HEK293T (cell line): ENCODE measurements at regions not wholly inside any gene's neighbourhood (a gene's known extent, or its start where the extent isn't known, plus 50 kb on each side); places are given as distances from the start of the nearest gene placed in this dataset.

Experiments used
- CTCF ChIA-PET: fragments of 350-600 bp; formaldehyde crosslinking; extraction: SDS; loops from one replicate; lab custom pipeline; 2021; ENCODE audit warnings: antibody characterized with exemption, inconsistent platforms; lab: Yijun Ruan, JAX
- POLR2A ChIA-PET: fragments of 350-600 bp; formaldehyde crosslinking; extraction: SDS; loops from one replicate; lab custom pipeline; 2020; ENCODE audit warnings: antibody characterized with exemption, inconsistent platforms; lab: Yijun Ruan, JAX
- DNase-seq: peaks from one replicate; pipeline ENCODE4 v3.0.0; 2012; ENCODE audit warnings: mixed read lengths; ENCODE audit errors: extremely low spot score
- ARNT ChIP-seq: fragments of 450-650 bp; IDR thresholded peaks from 2 replicates; pipeline ENCODE4 v1.6.1; 2017; ENCODE audit warnings: mild to moderate bottlenecking
- BHLHE40 ChIP-seq: fragments of 450-650 bp; IDR thresholded peaks from 2 replicates; pipeline ENCODE4 v1.6.1; 2016; ENCODE audit warnings: mild to moderate bottlenecking, moderate library complexity, borderline replicate concordance
- CTBP1 ChIP-seq: fragments of 450-650 bp; IDR thresholded peaks from 2 replicates; pipeline ENCODE4 v1.6.1; 2016; ENCODE audit warnings: borderline replicate concordance
- ELF4 ChIP-seq: fragments of 450-650 bp; IDR thresholded peaks from 2 replicates; pipeline ENCODE4 v1.6.1; 2017; ENCODE audit warnings: antibody characterized with exemption
- FOXA1 ChIP-seq: fragments of 450-650 bp; IDR thresholded peaks from 2 replicates; pipeline ENCODE4 v1.6.1; 2016; ENCODE audit warnings: mild to moderate bottlenecking
- FOXK2 ChIP-seq: fragments of 450-650 bp; IDR thresholded peaks from 2 replicates; pipeline ENCODE4 v1.6.1; 2016; ENCODE audit warnings: mild to moderate bottlenecking
- FOXM1 ChIP-seq: fragments of 450-650 bp; IDR thresholded peaks from 2 replicates; pipeline ENCODE4 v1.6.1; 2017; ENCODE audit warnings: mild to moderate bottlenecking, borderline replicate concordance
- HDGF ChIP-seq: fragments of 450-650 bp; IDR thresholded peaks from 2 replicates; pipeline ENCODE4 v1.6.1; 2017; ENCODE audit warnings: antibody characterized with exemption, borderline replicate concordance
- L3MBTL2 ChIP-seq: fragments of 450-650 bp; conservative IDR thresholded peaks from 2 replicates; pipeline ENCODE4 v1.6.1; 2016; ENCODE audit warnings: mild to moderate bottlenecking
- LEF1 ChIP-seq: fragments of 450-650 bp; IDR thresholded peaks from 2 replicates; pipeline ENCODE4 v1.6.1; 2017; ENCODE audit warnings: mild to moderate bottlenecking, borderline replicate concordance
- NFRKB ChIP-seq: fragments of 450-650 bp; IDR thresholded peaks from 2 replicates; pipeline ENCODE4 v1.6.1; 2016; ENCODE audit warnings: mild to moderate bottlenecking, moderate library complexity
- SP1 ChIP-seq: fragments of 450-650 bp; IDR thresholded peaks from 2 replicates; pipeline ENCODE4 v1.6.1; 2017
- SUZ12 ChIP-seq: fragments of 450-650 bp; IDR thresholded peaks from 2 replicates; pipeline ENCODE4 v1.6.1; 2016; ENCODE audit warnings: mild to moderate bottlenecking
- TARDBP ChIP-seq: fragments of 450-650 bp; IDR thresholded peaks from 2 replicates; pipeline ENCODE4 v1.6.1; 2016
- ZNF384 ChIP-seq: fragments of 450-650 bp; IDR thresholded peaks from 2 replicates; pipeline ENCODE4 v1.6.1; 2016
- TF ChIP-seq, protein P1 (sequence below): fragments of 450-650 bp; IDR thresholded peaks from 2 replicates; pipeline ENCODE4 v1.6.1; 2016

DNA sequence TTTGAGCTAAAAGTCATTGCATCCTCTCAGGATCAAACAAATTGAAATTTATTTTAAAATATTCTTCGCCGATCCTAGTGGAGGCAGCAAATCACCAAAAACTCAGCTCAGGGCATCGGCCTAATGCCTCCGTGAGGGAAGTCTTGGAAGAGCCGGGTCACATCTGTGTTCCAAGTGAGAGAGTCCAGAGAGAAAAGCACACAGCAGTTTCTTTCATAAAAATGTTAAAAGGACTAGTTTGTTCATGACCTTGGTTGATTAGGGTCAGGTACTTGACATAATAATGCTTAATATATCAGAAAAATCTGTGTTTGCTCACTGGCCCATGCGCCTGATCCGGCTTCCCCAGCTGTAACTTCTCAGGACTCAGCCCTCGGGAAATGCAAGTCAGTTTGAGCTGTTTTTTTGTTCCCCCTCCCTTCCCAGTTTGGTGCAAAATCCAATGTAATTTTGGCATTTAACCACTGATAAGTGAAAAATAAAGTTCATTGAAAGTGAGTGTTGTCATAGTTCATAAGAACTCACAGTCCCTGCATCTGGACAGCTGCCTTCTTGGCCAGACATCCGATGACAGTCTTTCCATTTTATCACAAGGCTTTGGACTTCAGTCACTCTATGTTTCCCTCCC is 161.7 kb downstream of the CAND1 start:
- DNase-seq: no peak
- POLR2A ChIA-PET: no interaction called here

DNA sequence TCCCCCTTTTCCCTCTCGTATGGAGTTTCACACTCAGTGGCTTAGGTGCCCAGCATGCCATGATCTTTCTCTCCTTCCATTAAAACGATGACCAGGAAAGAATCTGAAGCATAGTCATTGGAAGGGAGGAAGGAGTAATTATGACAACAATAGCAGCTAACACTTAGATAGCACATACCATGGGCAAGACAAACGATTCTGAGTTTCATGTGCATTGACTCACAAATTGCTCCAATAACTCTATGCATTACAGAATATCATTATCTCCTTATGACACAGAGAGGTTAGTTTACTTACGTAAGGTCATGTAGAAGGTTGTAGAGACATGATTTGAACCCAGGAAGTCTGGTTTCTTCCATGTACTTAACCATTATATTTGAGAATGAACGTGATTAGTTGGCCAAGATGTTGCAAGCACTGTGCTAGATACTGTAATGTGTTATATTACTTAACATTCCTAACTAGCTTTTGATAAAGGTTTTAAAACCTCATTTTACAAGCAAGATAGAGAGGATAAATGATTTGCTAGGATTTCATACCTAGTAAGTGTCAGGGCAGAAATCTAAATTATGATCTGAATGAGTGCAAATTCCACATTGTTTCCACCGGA is 162.4 kb downstream of the CAND1 start:
- CTCF ChIA-PET: no interaction called here
- TF ChIP-seq L3MBTL2 (no peak), FOXA1 (no peak), ELF4 (no peak), NFRKB (no peak), TARDBP (no peak), CTBP1 (no peak)
- DNase-seq: no peak
- POLR2A ChIA-PET: interaction anchor here (0.6 kb wide), 1 partner anchor 160 kb away, joined by 3 read pairs; no protein-coding TSS in a partner anchor

More for the DNA sequence above, 161.7 kb downstream of the CAND1 start:
- TF ChIP-seq NFRKB (no peak), TARDBP (no peak), ELF4 (no peak), FOXK2 (no peak), LEF1 (no peak)
- TF ChIP-seq, protein P1, sequence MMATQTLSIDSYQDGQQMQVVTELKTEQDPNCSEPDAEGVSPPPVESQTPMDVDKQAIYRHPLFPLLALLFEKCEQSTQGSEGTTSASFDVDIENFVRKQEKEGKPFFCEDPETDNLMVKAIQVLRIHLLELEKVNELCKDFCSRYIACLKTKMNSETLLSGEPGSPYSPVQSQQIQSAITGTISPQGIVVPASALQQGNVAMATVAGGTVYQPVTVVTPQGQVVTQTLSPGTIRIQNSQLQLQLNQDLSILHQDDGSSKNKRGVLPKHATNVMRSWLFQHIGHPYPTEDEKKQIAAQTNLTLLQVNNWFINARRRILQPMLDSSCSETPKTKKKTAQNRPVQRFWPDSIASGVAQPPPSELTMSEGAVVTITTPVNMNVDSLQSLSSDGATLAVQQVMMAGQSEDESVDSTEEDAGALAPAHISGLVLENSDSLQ: no peak
- CTCF ChIA-PET: interaction anchor here (1.3 kb wide), 1 partner anchor 512 kb away, joined by 3 read pairs; no protein-coding TSS in a partner anchor

DNA sequence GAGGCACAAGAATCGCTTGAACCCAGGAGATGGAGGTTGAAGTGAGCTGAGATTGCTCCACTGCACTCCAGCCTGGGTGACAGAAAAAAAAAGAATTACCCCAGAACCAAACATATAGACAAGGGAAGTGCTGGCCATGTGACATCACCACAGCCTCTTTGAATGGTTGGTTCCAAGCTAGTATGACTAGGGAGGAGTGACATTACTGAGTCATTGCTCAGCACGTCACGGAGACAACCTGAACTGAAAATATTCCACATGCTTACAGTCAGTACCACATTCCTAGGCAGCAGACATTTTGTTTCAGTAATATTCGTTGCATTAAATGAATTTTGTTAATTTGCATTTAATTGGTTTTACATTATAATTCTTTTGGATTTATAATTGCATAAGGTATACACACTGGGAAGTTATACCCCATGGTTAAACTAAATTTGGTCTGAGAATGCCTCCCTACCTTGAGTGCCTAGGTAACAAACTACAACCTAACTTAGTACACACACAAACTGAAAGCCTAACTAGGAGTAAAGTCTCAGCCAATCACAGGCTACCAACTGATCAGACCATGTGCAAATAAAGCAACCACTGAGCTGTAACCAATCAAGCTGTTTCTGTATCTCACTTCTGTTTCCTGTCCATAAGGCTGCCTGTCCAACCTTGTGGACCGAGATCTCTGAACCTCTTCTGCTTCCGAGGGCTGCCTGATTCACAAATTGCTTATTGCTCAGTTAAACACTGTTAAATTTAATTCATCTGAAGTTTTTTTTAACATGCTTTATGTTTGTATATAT is 164.4 kb downstream of the CAND1 start:
- no peak for TF ChIP-seq SUZ12
- no peak for TF ChIP-seq SP1
- no peak for TF ChIP-seq ZNF384
- no peak for TF ChIP-seq FOXK2
- TF ChIP-seq LEF1: no peak
- no peak for TF ChIP-seq NFRKB
- TF ChIP-seq FOXA1: no peak
- TF ChIP-seq FOXM1: no peak
- POLR2A ChIA-PET: no interaction called here

DNA sequence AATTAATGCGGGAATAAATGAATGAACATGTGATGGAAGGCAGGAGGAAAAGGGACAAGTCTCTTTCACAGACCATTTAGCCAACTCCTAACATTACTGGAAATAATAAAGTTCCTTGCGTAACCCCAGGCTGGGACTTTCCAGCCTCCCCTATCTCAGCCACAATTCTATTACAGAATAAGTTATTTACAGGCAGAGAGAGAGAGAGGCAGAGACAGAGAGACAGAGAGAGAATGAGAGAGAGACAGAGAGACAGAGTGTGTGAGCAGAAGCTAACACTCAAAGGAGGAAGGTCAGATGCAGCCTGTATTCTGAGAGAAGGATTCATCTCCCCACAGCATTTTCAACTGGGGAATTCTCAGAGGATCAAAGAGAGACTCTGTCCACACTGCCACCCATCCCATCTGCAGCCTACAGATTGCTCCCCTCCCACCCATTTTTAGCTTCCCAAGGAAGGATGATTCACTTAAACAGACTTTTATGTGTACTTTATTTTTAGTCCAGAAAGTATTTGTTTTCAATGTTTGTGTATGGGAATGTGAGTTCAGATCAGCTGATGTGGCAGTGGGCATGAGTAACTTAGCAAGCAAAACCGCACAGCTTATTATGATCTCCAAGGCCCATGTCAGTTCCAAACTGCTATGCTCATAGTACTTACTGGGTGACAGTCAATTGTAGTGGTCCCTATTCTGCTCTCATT is 165.7 kb downstream of the CAND1 start:
- ChIA-PET POLR2A (no interaction called here), CTCF (interaction anchor here (1.0 kb wide), 1 partner anchor 508 kb away, joined by 3 read pairs; no protein-coding TSS in a partner anchor)
- TF ChIP-seq HDGF (no peak), CTBP1 (no peak), FOXA1 (no peak), SP1 (no peak), ZNF384 (no peak), FOXK2 (no peak), NFRKB (no peak)
- TF ChIP-seq, protein P1: no peak
- DNase-seq: no peak

More for the DNA sequence above, 164.4 kb downstream of the CAND1 start:
- CTCF ChIA-PET: no interaction called here
- DNase-seq: no peak

DNA sequence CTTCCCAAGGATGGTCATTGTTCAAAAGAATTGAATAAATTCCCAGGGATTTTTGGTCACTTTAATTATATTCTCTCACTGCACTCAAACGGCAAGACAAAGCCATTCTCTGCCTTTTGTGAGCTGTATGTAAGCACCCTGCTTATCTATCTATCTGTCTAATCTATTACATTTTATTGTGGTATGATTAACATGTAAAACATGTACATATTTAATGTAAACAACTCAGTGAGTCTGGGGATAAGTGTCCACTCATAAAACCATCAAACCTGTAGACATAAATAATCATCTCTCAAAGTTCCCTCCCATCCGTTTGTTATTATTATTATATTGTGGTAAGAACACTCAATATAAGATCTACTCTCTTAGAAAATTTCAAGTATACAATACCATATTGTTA is 167.1 kb downstream of the CAND1 start:
- ChIA-PET CTCF (interaction anchor here (0.6 kb wide), 1 partner anchor 10 kb away, joined by 6 read pairs; no protein-coding TSS in a partner anchor), POLR2A (no interaction called here)

DNA sequence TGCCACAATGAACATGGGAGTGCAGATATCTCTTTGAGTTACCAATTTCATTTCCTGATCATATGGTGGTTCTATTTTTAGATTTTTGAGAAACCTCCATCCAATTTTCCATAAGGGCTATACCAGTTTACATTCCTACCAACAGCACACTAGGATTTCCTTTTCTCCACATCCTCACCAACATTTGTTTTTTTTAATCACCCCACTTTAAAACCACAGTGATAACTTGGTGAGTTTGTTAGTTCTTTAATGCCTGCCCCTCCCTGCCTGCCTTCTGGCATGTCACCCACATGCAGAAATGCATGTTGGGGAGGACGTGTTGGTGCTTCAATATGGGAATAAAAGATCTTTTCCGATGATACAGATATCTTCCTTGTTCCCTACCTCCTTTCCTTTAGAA is 167.9 kb downstream of the CAND1 start:
- CTCF ChIA-PET: interaction anchor here (0.6 kb wide), 1 partner anchor 9 kb away, joined by 6 read pairs; no protein-coding TSS in a partner anchor
- TF ChIP-seq FOXA1 (no peak), SUZ12 (no peak), ELF4 (no peak), NFRKB (no peak), SP1 (no peak), CTBP1 (no peak), BHLHE40 (no peak), FOXK2 (no peak), ARNT (no peak)

More for the DNA sequence above, 167.1 kb downstream of the CAND1 start:
- DNase-seq: no peak
- TF ChIP-seq L3MBTL2: no peak
- TF ChIP-seq ARNT: no peak
- TF ChIP-seq FOXM1: no peak
- no peak for TF ChIP-seq ELF4
- no peak for TF ChIP-seq LEF1
- no peak for TF ChIP-seq CTBP1

More for the DNA sequence above, 167.9 kb downstream of the CAND1 start:
- POLR2A ChIA-PET: no interaction called here
- DNase-seq: no peak
